B cell (primary cell): ENCODE measurements at regions not wholly inside any gene's neighbourhood (a gene's known extent, or its start where the extent isn't known, plus 50 kb on each side); places are given as distances from the start of the nearest gene placed in this dataset.

ENCODE experiments used
- ATAC-seq: fragments of 200-7000 bp; cut with Tn5 transposase; one replicate; pipeline ENCODE4 v1.10.0; 2021; ENCODE audit warnings: low read depth, mild to moderate bottlenecking, moderate number of reproducible peaks, moderate library complexity
- CTCF ChIA-PET: fragments of 350-600 bp; sonication (Branson Sonifier 250); formaldehyde crosslinking; loops from one replicate; lab custom pipeline; 2021; ENCODE audit warnings: antibody characterized with exemption, inconsistent platforms; lab: Charles Lee
- POLR2A ChIA-PET: fragments of 350-600 bp; sonication (Branson Sonifier 250); formaldehyde crosslinking; loops from one replicate; lab custom pipeline; 2021; ENCODE audit warnings: antibody characterized with exemption; lab: Charles Lee
- DNase-seq: peaks from one replicate; pipeline ENCODE4 v3.0.0; 2013
- H2AFZ ChIP-seq: 2 replicates; pipeline ENCODE4 v1.6.1; 2012; ENCODE audit warnings: mild to moderate bottlenecking, low read depth, low read length; ENCODE audit not compliant: insufficient read depth, poor library complexity, severe bottlenecking
- H3K27ac ChIP-seq, 2 donors: 1 replicate in 1 of 2; 2 replicates in 1 of 2; pipeline ENCODE4 v1.5.1; 2012 to 2013; ENCODE audit warnings: low read length in 2 of 2, mild to moderate bottlenecking in 2 of 2, moderate library complexity in 1 of 2
- H3K27me3 ChIP-seq, 4 experiments: fragments of 200-600 bp in 1 of 4; sonication (generic) in 1 of 4; replicated peaks in 1 of 4; 1 replicate in 2 of 4; 2 replicates in 2 of 4; pipeline versions ENCODE4 v1.6.1 to v1.7.0; 2013 to 2016; ENCODE audit warnings: low read length in 3 of 4, mild to moderate bottlenecking in 2 of 4, mixed read lengths in 1 of 4, moderate library complexity in 1 of 4; ENCODE audit not compliant: insufficient read depth in 4 of 4, control insufficient read depth in 3 of 4; ENCODE audit errors: control extremely low read depth in 1 of 4
- H3K36me3 ChIP-seq, 2 experiments: replicated peaks in 1 of 2; 1 replicate in 1 of 2; 2 replicates in 1 of 2; pipeline versions ENCODE4 v1.6.1 to v1.7.1; 2013; ENCODE audit warnings: low read length in 1 of 2; ENCODE audit not compliant: insufficient read depth in 2 of 2, control insufficient read depth in 1 of 2; ENCODE audit errors: control extremely low read depth in 1 of 2, extremely low read depth in 1 of 2
- H3K4me1 ChIP-seq, 2 donors: fragments of 200-600 bp in 1 of 2; sonication (generic) in 1 of 2; 1 replicate in 1 of 2; 2 replicates in 1 of 2; pipeline versions ENCODE4 v1.5.1 to v1.6.1; 2013 to 2017; ENCODE audit warnings: low read length in 2 of 2; ENCODE audit not compliant: control insufficient read depth in 2 of 2, insufficient read depth in 2 of 2
- H3K4me2 ChIP-seq: replicated peaks from 2 replicates; pipeline ENCODE3; 2012; ENCODE audit warnings: mild to moderate bottlenecking, low read depth, low read length; ENCODE audit not compliant: poor library complexity, severe bottlenecking
- H3K4me3 ChIP-seq, 5 experiments: fragments of 200-600 bp in 1 of 5; sonication (generic) in 1 of 5; 1 replicate in 3 of 5; 2 replicates in 2 of 5; pipeline versions ENCODE4 v1.5.1 to v1.7.0; 2011 to 2016; ENCODE audit warnings: low read length in 4 of 5, mild to moderate bottlenecking in 4 of 5, low read depth in 2 of 5, control low read depth in 1 of 5, moderate library complexity in 1 of 5; ENCODE audit not compliant: insufficient read depth in 1 of 5; ENCODE audit errors: control extremely low read depth in 1 of 5, extremely low read depth in 1 of 5
- H3K79me2 ChIP-seq: fragments of 200-600 bp; sonication (generic); one replicate; pipeline ENCODE4 v1.6.0; 2016; ENCODE audit warnings: low read length; ENCODE audit not compliant: control insufficient read depth, insufficient read depth
- H3K9ac ChIP-seq: fragments of 200-600 bp; sonication (generic); 2 replicates; pipeline ENCODE4 v1.6.1; 2017; ENCODE audit warnings: mild to moderate bottlenecking, low read length, moderate library complexity
- H3K9me3 ChIP-seq, 3 donors: one replicate each; pipeline versions ENCODE4 v1.6.1 to v1.7.1; 2013; ENCODE audit warnings: low read length in 2 of 3; ENCODE audit not compliant: control insufficient read depth in 2 of 3, insufficient read depth in 1 of 3; ENCODE audit errors: control extremely low read depth in 1 of 3
- H4K20me1 ChIP-seq: 2 replicates; pipeline ENCODE4 v1.6.0; 2012; ENCODE audit warnings: mild to moderate bottlenecking, low read length; ENCODE audit not compliant: insufficient read depth, control insufficient read depth, poor library complexity, severe bottlenecking
- H3K27ac Mint-ChIP-seq: one replicate; pipeline ENCODE4 v1.8.0; 2021; ENCODE audit warnings: mixed read lengths
- H3K27me3 Mint-ChIP-seq: one replicate; pipeline ENCODE4 v1.8.0; 2021; ENCODE audit warnings: mixed read lengths
- H3K4me1 Mint-ChIP-seq: one replicate; pipeline ENCODE4 v1.8.0; 2021; ENCODE audit warnings: mixed read lengths
- H3K4me3 Mint-ChIP-seq: one replicate; pipeline ENCODE4 v1.8.0; 2021; ENCODE audit warnings: mixed read lengths
- H3K9me3 Mint-ChIP-seq: one replicate; pipeline ENCODE4 v1.8.0; 2022; ENCODE audit warnings: mixed read lengths; ENCODE audit not compliant: insufficient read depth
- CTCF ChIP-seq: fragments of 200-600 bp; IDR thresholded peaks from one replicate; pipeline ENCODE4 v1.8.0; 2022; ENCODE audit warnings: antibody characterized with exemption, mild to moderate bottlenecking
- EZH2 ChIP-seq: IDR thresholded peaks from 2 replicates; pipeline ENCODE4 v1.6.1; 2012; ENCODE audit warnings: borderline replicate concordance, low read depth, mild to moderate bottlenecking, moderate library complexity, low read length; ENCODE audit not compliant: insufficient read depth, poor library complexity, severe bottlenecking
- WGBS: methylation state at CpG from one replicate; pipeline ENCODE4 v1.1.5; 2013; ENCODE audit warnings: missing lambda C conversion rate; ENCODE audit not compliant: insufficient coverage; 5-methylcytosine and 5-hydroxymethylcytosine counted together
- intact Hi-C: fragments of 100-400 bp; cut with micrococcal nuclease; formaldehyde crosslinking; loops from one replicate; pipeline ENCODE4 v1.10.0; 2022

- H2AFZ ChIP-seq = no peak overlapping the region
- peaks cover 0 to 7% of the 10 kb centered on the region in 2 donors for H3K4me1 ChIP-seq
- no peak overlapping the region for H3K27ac ChIP-seq
- no peaks in the 10 kb centered on the region for H3K79me2 ChIP-seq
- no peak overlapping the region for H3K4me2 ChIP-seq
- Mint-ChIP-seq H3K27ac (no peak overlapping the region), H3K9me3 (no peaks in the 10 kb centered on the region), H3K4me1 (peaks cover 11% of the 10 kb centered on the region), H3K4me3 (no peak overlapping the region), H3K27me3 (no peaks in the 10 kb centered on the region)
- no peaks in the 10 kb centered on the region for H3K9me3 ChIP-seq
- POLR2A ChIA-PET = no interaction called here
- ATAC-seq = no peak
- WGBS = 88% methylated on average over 1 of the region's 5 CpGs
- CTCF ChIA-PET = no interaction called here
- no peaks in the 10 kb centered on the region for H3K27me3 ChIP-seq
- H3K4me3 ChIP-seq = no peak overlapping the region
- DNase-seq = no peak
- no peaks in the 10 kb centered on the region for H3K36me3 ChIP-seq
- H4K20me1 ChIP-seq = no peaks in the 10 kb centered on the region
- intact Hi-C loops = no loop called here
- H3K9ac ChIP-seq = no peak overlapping the region
- TF ChIP-seq EZH2 (no peak), CTCF (no peak)
Measured at GRCh38 chr5:158470764-158471534, 612.0 kb upstream of the CLINT1 start.

GRCh38 chr5:158468444-158468843 lies 609.5 kb upstream of the CLINT1 start:
- ATAC-seq (no peak), DNase-seq (no peak)
- Histone ChIP-seq H2AFZ (no peak overlapping the region), H3K9ac (no peak overlapping the region), H3K79me2 (no peaks in the 10 kb centered on the region), H3K27ac (no peak overlapping the region), H3K27me3 (no peaks in the 10 kb centered on the region), H3K36me3 (no peaks in the 10 kb centered on the region), H3K4me1 (peaks cover 8 to 16% of the 10 kb centered on the region in 2 donors), H3K4me2 (no peak overlapping the region), H3K4me3 (no peak overlapping the region), H3K9me3 (no peaks in the 10 kb centered on the region), H4K20me1 (no peaks in the 10 kb centered on the region)
- Mint-ChIP-seq H3K27me3 (no peaks in the 10 kb centered on the region), H3K27ac (no peak overlapping the region), H3K4me3 (no peak overlapping the region), H3K9me3 (no peaks in the 10 kb centered on the region), H3K4me1 (peaks cover 22% of the 10 kb centered on the region)
- ChIA-PET CTCF (no interaction called here), POLR2A (no interaction called here)
- intact Hi-C loops = no loop called here
- WGBS = 100% methylated on average over 1 of the region's 2 CpGs
- TF ChIP-seq CTCF (no peak), EZH2 (no peak)
